HG03558 (cell line): ENCODE measurements at regions not wholly inside any gene's neighbourhood (a gene's known extent, or its start where the extent isn't known, plus 50 kb on each side); places are given as distances from the start of the nearest gene placed in this dataset.
A peak's percentile ranks its signal among the peaks of the same experiment; 100 is the strongest.
"Not testable (repeated sequence)": the region's sequence is repeated elsewhere in the genome, so short reads cannot be mapped to it uniquely, and the experiment has no call there.

Experiments
- ATAC-seq: cut with Tn5 transposase; IDR thresholded peaks from one replicate; pipeline ENCODE4 v1.9.1; 2021; ENCODE audit warnings: moderate number of reproducible peaks; ENCODE audit not compliant: unreplicated experiment; ENCODE audit errors: extremely low read depth

GRCh38 chr2:111437288-111437990 is 316.7 kb downstream of the BCL2L11 start:
- ATAC-seq, result not testable (repeated sequence)

- not testable (repeated sequence) for ATAC-seq
Observed at GRCh38 chr2:111438161-111438560, 317.4 kb downstream of the BCL2L11 start.

- not testable (repeated sequence) for ATAC-seq
Observed at GRCh38 chr2:111439237-111439636, 318.5 kb downstream of the BCL2L11 start.

GRCh38 chr2:111441614-111442013 is 320.9 kb downstream of the BCL2L11 start:
- ATAC-seq, result not testable (repeated sequence)

- not testable (repeated sequence) for ATAC-seq
Observed at GRCh38 chr2:111442767-111443454, 322.2 kb downstream of the BCL2L11 start.

- not testable (repeated sequence) for ATAC-seq
Observed at GRCh38 chr2:111444516-111444915, 323.8 kb downstream of the BCL2L11 start.

- ATAC-seq, result not testable (repeated sequence)
Observed at GRCh38 chr2:111445191-111445929, 324.6 kb downstream of the BCL2L11 start.

- ATAC-seq, result not testable (repeated sequence)
Observed at GRCh38 chr2:111445941-111446340, 325.2 kb downstream of the BCL2L11 start.

- ATAC-seq, result not testable (repeated sequence)
Observed at GRCh38 chr2:111447482-111447881, 326.8 kb downstream of the BCL2L11 start.

GRCh38 chr2:111448796-111449195 is 328.1 kb downstream of the BCL2L11 start:
- not testable (repeated sequence) for ATAC-seq

GRCh38 chr2:111450526-111450925 is 329.8 kb downstream of the BCL2L11 start:
- ATAC-seq, result not testable (repeated sequence)

GRCh38 chr2:111451692-111452199 is 331.0 kb downstream of the BCL2L11 start:
- not testable (repeated sequence) for ATAC-seq

GRCh38 chr2:111452208-111452607 is 331.5 kb downstream of the BCL2L11 start:
- ATAC-seq, result not testable (repeated sequence)

- not testable (repeated sequence) for ATAC-seq
Observed at GRCh38 chr2:111453308-111453707, 332.6 kb downstream of the BCL2L11 start.

- ATAC-seq, result not testable (repeated sequence)
Observed at GRCh38 chr2:111453816-111454215, 333.1 kb downstream of the BCL2L11 start.

GRCh38 chr2:111454404-111454803 is 333.7 kb downstream of the BCL2L11 start:
- ATAC-seq, result peak; percentile 48

- ATAC-seq, result not testable (repeated sequence)
Observed at GRCh38 chr2:111455016-111456015, 334.6 kb downstream of the BCL2L11 start.

GRCh38 chr2:111457191-111457590 is 336.5 kb downstream of the BCL2L11 start:
- not testable (repeated sequence) for ATAC-seq

GRCh38 chr2:111460901-111461300 is 340.2 kb downstream of the BCL2L11 start:
- not testable (repeated sequence) for ATAC-seq
